ENCODE measurements at regions not wholly inside any gene's neighbourhood (a gene's known extent, or its start where the extent isn't known, plus 50 kb on each side); places are given as distances from the start of the nearest gene placed in this dataset.

DNA sequence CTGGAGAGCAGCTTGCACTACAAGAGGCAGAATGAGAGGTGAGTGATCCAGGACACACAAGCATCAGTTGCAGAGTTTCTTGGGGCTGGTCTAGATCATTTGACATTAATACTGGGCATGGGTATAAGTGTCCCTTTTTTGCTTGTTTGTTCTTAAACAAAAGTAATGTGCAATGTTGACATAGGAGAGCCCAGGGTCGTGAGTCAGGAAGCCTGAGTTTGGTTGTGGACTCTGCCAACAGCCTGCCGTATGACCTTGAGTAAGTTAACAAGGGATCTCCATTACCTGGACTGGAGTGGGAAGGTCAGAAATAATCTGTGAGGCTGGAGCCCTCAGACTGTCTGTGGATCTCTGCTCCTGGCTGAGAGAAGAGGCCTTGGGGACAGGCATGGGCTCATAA lies 170.3 kb downstream of the KCNA5 start:
- H4K20me1 ChIP-seq (replicated peaks; ENCODE audit: control insufficient read depth, extremely low read depth, insufficient read depth, low read length) = no peaks in the 10 kb centered on the region
- H3K27ac ChIP-seq (ENCODE audit: insufficient read depth, low read depth, low read length) = no peak overlapping the region
- no peaks in the 10 kb centered on the region for H3K9me1 ChIP-seq (replicated peaks; ENCODE audit: control insufficient read depth, extremely low read depth, insufficient read depth, low read length)
- FAIRE-seq = no peak
- H3K4me3 ChIP-seq (replicated peaks in 1 of 3; ENCODE audit: insufficient read depth in 1 of 3, low read depth in 1 of 3, low read length in 3 of 3) = no peak overlapping the region
- ChIA-PET POLR2A (no interaction called here), CTCF (no interaction called here)
- no peaks in the 10 kb centered on the region for H3K27me3 ChIP-seq (ENCODE audit: control insufficient read depth in 2 of 2, insufficient read depth in 2 of 2, low read length in 2 of 2)
- no peak overlapping the region for H2AFZ ChIP-seq (ENCODE audit: low read depth, low read length)
- no peaks in the 10 kb centered on the region for H3K79me2 ChIP-seq (ENCODE audit: control insufficient read depth, insufficient read depth, low read length)
- TF ChIP-seq MYC (IDR thresholded peaks at IDR 0.05; ENCODE audit: low read depth, low read length) = no peak
- TF ChIP-seq POLR2A (IDR thresholded peaks at IDR 0.05; ENCODE audit: low read depth, low read length) = no peak
- TF ChIP-seq GATA2 (IDR thresholded peaks at IDR 0.05; ENCODE audit: insufficient read depth, insufficient read length, low read depth, low read length) = no peak
- TF ChIP-seq FOS (IDR thresholded peaks at IDR 0.05; ENCODE audit: borderline replicate concordance, insufficient read depth, low read length) = no peak
- TF ChIP-seq, protein P1, sequence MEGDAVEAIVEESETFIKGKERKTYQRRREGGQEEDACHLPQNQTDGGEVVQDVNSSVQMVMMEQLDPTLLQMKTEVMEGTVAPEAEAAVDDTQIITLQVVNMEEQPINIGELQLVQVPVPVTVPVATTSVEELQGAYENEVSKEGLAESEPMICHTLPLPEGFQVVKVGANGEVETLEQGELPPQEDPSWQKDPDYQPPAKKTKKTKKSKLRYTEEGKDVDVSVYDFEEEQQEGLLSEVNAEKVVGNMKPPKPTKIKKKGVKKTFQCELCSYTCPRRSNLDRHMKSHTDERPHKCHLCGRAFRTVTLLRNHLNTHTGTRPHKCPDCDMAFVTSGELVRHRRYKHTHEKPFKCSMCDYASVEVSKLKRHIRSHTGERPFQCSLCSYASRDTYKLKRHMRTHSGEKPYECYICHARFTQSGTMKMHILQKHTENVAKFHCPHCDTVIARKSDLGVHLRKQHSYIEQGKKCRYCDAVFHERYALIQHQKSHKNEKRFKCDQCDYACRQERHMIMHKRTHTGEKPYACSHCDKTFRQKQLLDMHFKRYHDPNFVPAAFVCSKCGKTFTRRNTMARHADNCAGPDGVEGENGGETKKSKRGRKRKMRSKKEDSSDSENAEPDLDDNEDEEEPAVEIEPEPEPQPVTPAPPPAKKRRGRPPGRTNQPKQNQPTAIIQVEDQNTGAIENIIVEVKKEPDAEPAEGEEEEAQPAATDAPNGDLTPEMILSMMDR (IDR thresholded peaks at IDR 0.05; ENCODE audit: extremely low read depth in 1 of 2, insufficient read depth in 1 of 2, low read depth in 1 of 2, low read length in 2 of 2) = no peak
- TF ChIP-seq POLR2AphosphoS5 (IDR thresholded peaks at IDR 0.05; ENCODE audit: insufficient read depth, low read depth, low read length) = no peak
- no peak for TF ChIP-seq EZH2 (IDR thresholded peaks at IDR 0.05; ENCODE audit: borderline replicate concordance, low read depth, low read length, severe bottlenecking)
- TF ChIP-seq, protein P2, sequence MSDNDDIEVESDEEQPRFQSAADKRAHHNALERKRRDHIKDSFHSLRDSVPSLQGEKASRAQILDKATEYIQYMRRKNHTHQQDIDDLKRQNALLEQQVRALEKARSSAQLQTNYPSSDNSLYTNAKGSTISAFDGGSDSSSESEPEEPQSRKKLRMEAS (IDR thresholded peaks at IDR 0.05; ENCODE audit: insufficient read depth, insufficient read length) = no peak
- no peak for TF ChIP-seq JUN (IDR thresholded peaks at IDR 0.05; ENCODE audit: borderline replicate concordance, insufficient read depth, insufficient read length, low read depth)
- no peak for DNase-seq (ENCODE audit: low read depth, low spot score)
- intact Hi-C loops (cut with micrococcal nuclease) (no loop called here), dilution Hi-C loops (cut with MboI; ENCODE audit: extremely low pct_ligation_motif_present, low sequenced_read_pairs) (no loop called here)
- no peaks in the 10 kb centered on the region for H3K4me1 ChIP-seq (ENCODE audit: control insufficient read depth, extremely low read depth, insufficient read depth, low read length)
- no TSS peak for BruUV-seq (replicated peaks)
- H3K4me2 ChIP-seq (ENCODE audit: insufficient read depth, low read length) = no peak overlapping the region
- H3K9ac ChIP-seq (replicated peaks; ENCODE audit: extremely low read depth, insufficient read depth, low read length) = no peak overlapping the region
- no peaks in the 10 kb centered on the region for H3K9me3 ChIP-seq (replicated peaks; ENCODE audit: control insufficient read depth, insufficient read depth, low read length)
- H3K36me3 ChIP-seq (ENCODE audit: control insufficient read depth in 2 of 2, extremely low read depth in 1 of 2, insufficient read depth in 2 of 2, low read length in 2 of 2) = no peaks in the 10 kb centered on the region

Data from endothelial cell of umbilical vein (primary cell).